ENCODE measurements at regions not wholly inside any gene's neighbourhood (a gene's known extent, or its start where the extent isn't known, plus 50 kb on each side); places are given as distances from the start of the nearest gene placed in this dataset.

DNA sequence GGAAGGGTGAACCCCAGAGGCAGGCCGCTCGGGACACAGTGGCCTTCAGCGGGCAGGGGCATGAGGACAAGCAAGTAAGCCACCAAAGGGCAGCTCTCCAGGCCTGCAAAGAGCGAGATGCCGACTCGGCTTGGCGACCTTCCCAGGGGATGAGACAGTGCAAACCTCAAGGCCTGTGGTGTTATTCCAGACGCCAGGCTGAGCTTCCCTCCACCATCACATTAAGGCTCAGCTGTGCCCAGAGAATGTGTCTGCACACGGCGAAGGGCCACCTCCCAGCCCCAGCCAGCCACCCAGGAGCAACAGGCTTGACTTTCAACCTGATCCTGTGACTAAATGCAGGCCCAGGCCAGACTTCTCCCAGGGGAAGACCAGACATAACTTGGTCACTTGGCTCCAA lies 251.4 kb downstream of the SOX9 start:
- DNase-seq = peak; percentile 54

DNA sequence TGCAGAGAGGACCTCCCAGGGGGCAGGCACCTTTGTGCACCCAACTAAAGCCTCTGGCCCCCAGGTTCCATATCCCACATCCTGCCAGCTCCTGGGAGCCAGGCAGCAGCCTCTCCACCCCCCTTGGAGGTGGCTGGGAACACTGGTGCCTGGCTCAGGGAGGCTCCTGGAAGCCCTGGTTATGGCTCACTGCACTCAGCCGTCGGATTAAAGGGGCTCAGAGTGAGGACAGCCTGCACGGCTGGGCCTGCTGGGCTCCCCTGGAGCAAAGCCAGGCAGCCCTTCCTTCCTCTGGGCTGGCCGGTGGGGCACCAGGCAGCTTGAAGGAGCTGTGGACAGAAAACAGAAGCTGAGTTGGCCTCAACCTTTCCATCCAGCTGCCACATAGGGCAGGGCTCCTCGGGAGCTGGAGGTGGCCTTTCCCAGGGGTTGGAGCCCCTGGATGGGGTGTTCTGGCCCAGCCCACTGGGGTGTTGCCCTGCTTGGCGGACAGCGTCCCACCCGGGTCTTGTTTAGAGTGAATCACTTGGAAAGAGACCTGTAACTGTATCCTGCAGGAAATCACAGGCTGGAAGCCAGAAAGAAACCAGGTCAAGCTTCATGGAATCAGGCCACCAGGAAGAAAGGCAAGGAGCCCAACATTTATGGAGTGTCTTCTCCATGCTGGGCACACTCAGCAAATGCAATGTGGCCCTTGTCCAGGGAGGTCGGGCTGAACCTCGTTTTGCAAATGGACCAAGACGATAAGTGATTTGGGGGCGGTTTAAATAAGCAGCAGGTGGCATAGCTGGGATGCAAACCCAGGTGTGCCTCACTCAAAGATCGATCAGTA lies 253.3 kb downstream of the SOX9 start:
- DNase-seq = no peak

DNA sequence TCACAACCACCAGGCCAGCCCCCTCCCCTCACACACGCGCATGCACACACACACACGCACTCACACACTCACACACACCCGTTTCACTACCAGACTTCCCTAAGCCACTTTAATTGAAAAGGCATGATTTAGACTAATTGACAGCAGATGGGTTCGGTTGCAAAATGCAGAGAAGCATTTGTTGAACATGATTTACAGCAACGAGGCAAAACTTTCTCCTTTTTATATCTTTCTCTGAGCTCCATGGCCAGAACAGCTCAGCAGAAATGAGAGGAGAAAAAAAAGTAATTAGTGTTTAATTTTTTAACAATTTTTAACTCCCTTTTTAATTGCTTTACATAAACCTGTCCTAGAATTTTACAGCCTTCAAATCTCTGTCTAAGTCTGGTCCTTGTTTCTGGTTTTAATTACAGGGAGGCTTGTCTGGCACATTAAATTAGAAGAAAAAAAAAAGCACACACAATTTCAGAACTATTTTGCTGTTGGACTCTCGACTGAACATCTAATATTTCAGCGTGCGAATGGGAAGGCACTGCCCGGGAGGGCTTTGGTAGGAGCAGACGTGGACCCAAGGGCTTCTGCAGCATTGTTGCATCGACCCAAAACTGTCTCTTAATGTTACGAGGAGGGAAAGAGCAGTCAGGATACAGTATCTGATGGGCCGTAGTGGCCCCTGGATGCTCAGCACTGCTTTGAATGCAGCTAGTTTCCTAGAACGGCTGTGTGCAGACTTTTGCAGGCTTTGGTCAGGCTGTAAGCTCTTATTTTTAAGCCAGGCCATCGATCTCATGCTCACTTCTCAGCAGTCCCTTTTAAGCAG lies 255.9 kb downstream of the SOX9 start:
- no peak for DNase-seq

DNA sequence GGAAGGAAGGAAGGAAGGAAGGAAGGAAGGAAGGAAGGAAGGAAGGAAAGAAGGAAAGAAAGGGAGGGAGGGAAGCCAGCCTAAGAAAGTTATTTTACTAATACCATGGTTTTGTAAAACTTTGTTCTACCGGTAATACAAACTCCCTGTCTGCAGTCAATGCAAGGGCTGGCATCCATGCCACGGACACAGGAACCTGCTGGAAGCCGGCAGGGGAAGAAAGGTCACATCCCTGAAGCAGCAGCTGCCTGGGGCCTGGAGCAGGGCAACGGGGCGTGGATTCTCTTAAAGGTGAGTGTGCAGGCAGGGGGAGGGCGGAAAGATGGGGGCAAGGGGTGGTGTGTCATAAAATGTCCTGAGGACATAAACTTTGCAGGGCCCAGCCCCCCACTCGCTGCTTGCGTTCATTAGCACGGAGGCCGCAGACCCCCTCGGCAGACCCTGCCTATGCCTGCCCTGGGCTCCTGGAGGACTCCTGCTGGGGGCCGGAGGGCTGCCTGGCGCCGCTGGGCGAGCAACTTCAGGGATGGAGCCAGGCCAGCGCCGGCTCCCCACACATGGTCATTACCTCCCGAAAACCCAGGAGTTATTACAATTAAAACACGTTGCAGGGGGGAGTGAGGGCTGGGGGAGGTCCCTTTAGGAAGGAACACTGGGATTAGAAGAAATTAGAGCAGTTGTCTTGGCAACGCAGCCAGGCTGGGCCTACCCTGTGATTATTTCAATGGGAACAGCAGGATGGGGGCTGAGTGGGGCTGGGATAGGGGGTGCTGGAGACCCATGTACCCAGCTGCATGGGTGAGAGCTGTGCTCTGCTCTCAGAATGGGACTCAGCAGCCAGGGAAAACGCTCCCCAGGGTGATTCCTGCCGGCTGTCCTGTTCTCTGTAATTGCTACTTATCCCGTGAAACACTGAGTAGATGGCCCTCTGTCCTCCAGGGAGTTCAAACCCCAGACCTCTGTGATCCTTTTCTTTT lies 257.9 kb downstream of the SOX9 start:
- no peak for DNase-seq

DNA sequence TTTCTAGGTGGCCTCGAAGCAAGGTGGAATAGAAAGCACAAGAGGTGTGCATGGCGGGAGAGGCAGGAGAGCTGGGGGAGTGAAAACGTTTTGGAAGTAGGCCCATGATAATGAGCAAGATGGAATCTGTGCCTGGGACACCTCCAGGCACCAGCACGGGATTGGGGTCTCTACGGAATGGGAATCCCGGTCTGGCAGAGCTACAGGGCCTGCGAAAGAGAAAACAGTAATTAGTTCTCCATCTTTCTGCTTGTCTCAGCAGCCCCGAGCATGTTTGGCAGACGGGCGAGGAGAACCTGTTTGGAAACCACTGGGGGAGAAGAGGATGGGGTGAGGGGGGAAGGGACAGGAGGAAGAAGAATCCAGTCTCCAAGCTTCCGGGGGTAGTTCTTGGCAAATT lies 258.7 kb downstream of the SOX9 start:
- DNase-seq = no peak

DNA sequence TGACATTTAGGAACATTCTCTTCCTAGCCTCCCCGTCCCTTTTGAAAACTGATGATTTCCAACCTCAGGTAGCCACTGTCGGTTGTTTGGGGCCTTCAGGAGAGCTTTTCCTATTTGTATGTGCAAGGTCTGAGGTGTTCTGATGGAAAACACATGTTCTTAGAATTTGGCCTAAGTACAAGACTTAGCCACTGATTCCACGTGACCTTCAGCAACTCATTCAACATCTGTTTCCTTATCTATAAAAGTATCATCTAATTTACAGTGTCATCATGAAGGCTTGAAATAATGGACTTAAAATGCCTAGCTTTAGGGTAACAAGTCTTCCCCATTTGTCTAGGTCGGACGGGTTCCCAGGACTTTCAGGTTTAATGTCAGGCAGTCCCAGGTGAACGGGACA lies 259.3 kb downstream of the SOX9 start:
- no peak for DNase-seq

DNA sequence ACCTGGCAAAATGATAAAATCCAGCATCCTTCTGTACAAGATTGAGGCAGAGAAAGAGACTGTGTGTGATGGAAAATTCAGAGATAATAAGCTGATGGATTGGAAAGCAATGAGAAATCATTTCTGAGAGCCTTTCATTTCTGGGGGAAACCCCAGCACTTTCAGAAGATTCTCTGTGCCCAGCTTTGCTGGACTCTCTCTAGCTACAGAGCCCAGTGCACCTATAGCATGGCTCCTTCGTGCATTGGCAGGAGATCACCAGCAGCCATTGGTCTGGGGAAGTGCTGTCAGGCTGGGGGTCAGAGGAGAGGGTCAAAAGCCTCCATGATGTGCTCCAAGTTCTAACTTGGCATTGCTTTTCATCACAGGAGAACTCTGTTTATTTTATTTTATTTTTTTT lies 259.9 kb downstream of the SOX9 start:
- DNase-seq = no peak

DNA sequence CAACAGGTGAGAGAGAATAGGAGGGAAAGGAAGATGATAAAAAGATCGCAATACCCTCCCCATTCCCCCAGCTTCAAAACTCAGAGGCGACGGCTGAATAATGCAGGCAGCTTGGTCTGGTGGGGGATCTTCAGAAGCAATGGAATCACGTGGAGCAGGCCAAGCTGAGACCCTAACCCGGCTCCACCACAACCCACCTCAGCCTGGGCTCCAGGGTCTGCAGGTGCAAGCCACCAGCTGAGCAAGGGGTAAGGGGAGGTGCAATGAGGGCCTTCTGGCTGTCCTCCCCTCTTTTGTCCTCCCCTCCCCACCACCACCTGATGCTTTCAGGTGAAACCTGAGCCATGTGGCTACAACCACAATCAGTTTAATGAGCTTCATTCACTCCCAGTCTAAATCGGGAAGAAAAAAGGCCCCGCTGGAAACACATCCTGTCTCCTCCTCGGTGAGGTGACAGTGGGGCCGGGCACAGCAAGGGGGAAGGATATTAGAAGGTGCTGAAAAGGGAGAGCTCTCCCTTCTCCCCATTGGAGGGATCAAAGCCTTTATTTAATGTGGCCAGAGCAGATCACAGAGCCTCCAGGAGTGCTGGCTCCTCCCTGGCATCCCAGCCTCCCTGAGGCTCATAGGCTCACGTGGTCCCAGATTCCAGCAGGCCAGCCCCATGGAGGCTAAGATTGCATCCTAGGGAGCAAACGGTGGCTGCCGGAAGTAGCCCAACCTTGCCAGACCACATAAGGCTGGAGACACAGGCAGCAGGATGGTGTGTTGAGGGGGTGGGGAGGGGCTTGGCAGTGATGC lies 261.0 kb downstream of the SOX9 start:
- no peak for DNase-seq

DNA sequence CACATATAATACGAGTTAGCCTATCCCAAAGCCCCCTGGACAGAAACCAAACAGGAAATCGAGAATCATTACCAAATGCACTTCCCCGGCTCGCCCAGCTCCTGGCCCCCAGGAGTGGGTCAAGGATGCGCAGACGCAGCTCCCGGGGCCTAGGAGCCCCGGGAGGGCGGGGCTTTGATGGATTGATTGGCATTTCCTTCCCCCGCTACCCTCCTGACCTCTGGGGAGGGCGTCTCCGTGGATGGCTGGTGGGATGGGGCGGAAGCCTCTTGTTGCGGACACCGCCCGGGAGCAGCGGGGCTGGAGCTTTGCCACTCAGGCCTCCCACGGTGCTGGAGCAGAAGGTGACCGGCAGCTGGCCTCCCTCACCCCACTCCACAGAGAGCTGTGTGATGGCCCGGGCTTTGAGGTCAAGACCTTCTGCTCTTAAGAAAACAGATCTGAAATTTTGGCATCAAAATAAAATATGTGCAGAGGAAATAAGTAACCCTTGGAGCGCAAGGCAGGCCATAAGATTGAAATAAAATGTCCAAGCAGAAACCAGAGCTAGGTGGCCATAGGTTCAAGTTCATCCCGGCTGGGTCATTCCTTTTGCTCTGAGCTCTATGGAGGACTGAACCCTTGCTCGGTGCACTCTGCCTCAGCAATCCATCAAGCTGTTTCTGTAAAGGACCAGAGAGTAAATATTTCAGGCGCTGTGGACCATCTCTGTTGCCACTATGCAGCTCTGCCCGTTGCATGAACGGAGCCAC lies 262.3 kb downstream of the SOX9 start:
- DNase-seq = no peak

DNA sequence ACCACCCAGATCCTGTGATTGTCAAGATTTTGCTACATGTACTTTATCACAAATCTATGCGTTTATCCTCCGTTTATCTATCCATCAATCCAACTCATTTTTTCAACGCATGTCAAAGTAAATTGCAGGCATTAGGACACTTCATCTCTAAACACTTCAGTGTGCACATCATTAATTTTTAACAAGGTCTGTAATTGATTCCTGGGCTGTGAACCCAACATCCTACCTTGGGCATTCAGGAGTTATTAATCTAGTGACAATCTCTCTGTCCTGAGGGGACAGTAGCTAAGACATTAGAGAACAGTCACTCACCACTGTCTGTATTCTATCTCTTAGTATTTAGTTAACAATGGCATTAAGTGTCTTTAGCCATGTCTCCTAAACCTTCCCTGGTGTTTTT lies 264.7 kb downstream of the SOX9 start:
- no peak for DNase-seq

DNA sequence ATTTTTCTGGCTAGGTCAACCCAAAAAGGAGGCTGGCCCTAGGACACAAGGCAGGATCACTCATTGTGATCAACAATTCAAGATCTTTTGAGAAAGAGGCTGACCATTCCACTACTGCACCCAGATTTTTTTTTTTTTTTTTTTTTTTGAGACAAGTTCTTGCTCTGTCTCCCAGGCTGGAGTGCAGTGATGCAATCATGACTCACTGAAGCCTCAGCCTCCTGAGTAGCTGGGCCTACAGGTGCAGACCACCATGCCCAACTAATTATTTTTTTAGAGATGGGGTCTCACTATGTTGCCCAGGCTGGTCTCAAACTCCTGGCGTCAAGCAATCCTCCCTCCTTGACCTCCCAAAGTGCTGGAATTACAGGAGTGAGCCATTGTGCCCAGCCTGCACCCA lies 265.4 kb downstream of the SOX9 start:
- DNase-seq = peak; percentile 78

DNA sequence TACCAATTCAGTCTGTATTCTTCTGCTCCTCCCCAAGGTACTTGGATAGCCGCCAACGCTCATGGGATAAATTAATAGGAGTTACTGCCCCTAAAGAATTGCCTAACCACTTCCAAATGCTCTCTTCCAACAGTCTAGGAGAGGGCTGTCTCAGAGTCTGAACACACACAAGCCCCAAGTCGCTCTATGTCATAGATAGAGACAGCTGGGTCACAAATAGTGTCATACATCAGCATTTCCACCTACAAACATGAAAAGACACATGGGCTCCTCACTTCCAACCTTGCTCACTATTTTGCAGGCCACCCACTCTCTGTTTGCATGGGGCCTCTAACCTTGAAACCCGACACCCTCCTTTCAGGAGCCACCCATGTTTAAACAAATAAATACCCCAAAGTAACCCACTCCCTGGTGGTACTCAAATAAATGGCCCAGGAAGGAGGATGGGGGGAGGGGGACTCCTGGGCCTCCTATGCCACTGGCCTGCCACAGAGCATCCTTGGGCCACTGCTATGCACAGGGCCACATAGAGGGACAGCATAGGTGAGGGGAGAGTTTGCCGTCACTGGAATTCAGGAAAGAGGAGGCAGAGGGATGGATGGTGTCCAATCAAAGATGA lies 265.9 kb downstream of the SOX9 start:
- peak; percentile 54 for DNase-seq

DNA sequence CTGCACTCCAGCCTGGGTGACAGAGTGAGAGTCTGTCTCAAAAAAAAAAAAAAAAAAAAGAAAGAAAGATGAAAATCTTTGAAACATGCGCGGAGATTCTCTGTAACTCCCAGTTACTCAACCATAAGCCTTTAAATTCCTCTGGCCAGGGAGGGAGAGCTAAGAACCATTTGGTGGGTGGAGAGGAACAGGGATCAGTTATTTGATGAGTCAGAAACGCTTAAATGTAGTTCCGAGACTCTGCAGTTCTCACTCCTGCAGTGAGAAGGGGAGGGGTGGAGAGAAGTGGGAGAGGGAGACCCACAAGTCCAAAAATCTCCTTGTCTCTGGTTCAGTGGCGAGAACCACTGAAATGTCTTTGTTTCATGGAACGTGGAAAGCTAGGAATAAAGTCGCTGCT lies 266.7 kb downstream of the SOX9 start:
- DNase-seq = peak; percentile 93

DNA sequence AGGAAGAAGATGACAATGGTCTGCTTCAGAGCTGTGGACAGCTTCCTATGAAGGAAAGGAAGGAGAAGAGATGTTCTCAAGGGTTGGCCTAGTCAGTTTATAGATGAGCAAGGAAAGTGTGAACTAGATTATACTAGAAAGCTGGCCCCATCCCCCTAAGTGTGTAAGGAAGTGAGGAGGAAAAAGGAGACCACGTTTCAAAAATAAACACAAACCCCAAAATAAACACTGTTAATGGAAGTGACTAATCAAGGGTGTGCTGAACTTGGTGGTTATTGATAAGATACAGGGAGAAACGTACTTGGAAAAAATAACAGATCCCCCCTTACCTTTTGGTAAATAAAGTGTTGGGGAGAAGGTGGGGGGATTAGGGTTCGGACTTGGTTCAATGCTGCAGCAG lies 267.1 kb downstream of the SOX9 start:
- DNase-seq = no peak

DNA sequence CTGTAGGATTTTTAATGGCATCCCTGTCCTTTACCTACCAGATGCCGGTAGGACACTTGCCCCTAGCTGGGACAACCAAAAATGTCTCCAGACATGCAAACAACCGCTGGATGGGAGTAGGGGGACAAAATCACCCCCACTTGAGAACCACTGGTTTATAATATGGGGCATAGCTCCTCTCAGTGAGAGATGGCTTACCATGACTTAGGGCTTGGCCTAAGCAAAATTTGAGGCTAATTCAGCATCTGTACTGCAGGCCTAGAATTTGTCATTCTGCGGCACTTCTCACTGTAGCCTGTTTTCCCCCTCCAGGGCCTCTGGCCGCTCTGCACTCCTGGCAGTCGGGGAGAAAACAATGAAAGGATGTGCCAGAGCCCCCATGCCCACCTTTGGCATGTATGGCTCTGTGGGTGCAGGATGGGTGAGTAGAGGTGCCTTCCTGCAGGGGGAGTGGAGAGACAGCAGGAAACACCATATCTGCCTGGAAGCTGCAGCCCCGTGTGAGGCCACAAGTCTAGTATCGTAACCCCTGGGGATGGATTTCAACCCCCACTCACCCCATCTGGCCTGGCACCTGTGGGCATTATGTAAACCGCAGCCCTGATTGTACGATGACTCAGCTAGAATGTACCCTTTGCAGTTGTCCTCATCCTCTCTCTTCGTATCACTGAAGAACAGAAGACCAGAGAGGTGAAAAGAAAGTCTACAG lies 268.1 kb downstream of the SOX9 start:
- DNase-seq = peak; percentile 70

DNA sequence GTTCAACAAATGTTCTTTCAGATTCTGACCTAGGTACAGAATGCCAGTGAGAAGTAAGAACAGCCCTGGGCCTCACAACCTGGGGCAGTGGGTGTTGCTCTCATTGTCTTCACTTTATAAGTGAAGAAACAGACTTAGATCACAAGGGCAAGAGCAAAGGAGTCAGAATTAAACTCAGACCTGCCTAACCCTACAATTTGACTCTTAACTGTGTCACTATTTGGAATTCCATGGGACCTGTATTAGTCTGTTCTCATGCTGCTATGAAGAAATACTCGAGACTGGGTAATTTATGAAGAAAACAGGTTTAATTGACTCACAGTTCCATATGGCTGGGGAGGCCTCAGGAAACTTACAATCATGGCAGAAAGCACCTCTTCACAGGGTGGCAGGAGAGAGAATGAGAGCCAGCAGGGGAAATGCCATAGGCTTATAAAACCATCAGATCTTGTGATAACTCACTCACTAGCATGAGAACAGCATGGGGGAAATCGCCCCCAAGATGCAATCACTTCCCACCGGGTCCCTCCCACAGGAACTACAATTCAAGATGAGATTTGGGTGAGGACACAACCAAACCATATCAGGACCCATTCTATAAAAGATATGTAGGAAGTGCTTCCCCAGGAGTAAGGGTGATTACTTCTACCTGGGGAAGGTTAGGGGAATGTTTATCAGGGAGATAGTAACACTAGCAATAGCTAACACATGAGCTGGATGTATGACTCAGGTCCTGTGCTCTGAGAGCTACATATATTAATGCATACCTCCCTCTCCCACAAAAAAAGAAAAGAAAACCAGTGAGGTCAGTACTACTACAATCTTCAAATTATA lies 270.1 kb downstream of the SOX9 start:
- DNase-seq = peak; percentile 82

DNA sequence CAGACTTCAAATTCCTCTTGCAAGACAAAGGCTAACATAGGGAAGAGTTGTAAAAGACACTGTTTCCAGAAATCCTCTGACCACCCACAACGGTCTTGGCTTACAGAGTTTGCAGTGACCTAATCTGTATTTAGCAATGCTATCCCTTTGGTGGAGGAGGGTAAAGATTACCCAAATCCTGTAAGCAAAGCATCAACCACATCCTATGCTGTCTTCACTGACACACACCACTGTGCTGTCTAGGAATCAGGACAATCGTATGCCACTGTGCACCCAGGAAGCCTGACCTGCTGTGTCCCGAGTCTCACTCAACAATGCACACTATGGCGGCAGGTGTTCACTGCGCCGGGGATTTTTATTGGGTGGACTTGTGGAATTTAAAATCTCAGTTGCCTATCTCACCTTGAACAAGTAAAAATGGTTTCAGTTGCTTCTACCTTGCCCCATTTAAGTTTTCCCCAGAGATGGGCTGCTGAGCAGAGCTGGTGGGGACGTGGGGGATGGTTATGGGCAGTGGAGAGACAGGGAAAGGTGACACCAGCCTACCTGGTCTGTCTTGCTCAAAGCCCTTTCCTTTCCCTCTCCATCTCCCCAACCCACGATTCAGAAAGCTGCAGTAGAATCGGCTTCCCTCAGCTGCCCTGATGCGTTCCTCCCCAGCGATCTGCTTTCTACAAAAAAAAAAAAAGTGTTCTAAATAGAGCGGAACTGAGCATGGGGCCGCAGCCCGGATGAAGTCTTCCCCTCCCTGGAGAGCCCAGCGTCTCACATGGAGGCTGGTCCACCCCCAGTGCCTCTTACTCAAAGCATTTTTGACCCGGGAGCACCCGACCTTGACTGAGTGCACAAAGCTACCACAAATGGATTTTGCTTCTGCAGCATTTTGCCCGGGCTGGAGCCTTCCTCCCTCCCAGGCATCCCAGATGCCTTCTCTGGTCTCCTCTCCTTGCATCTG lies 271.5 kb downstream of the SOX9 start:
- peak; percentile 87 for DNase-seq

DNA sequence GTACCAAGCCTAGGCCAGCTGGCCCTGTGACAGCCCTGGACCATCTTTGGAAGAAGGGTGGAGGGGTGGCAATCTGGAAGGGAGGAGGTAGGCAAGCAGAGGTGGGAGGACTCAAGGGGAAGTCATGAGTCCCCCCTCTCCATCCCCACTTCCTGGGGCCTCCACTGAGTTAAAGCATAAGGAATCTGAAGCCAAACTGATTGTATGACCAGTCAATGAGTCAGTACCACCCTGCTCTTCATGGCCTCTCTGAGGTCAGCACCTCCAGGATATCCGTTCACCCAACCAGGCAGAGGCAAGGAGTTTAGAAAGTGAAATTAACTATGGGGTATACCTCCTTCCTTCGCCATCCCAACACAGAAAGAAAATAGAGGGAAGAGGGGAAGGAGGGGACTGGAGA lies 272.7 kb downstream of the SOX9 start:
- DNase-seq = peak; percentile 96

All from EL (cell line).